CD4-positive, alpha-beta T cell (primary cell): ENCODE measurements at regions not wholly inside any gene's neighbourhood (a gene's known extent, or its start where the extent isn't known, plus 50 kb on each side); places are given as distances from the start of the nearest gene placed in this dataset.

Experiments
- ATAC-seq: fragments of 200-7000 bp; cut with Tn5 transposase; one replicate; pipeline ENCODE4 v1.10.0; 2022; ENCODE audit warnings: mild to moderate bottlenecking; ENCODE audit not compliant: poor library complexity
- CTCF ChIA-PET: fragments of 350-600 bp; sonication (Branson Sonifier 250); formaldehyde crosslinking; loops from one replicate; lab custom pipeline; 2021; ENCODE audit warnings: antibody characterized with exemption, inconsistent platforms; lab: Charles Lee
- POLR2A ChIA-PET: fragments of 350-600 bp; sonication (Branson Sonifier 250); formaldehyde crosslinking; loops from one replicate; lab custom pipeline; 2021; ENCODE audit warnings: antibody characterized with exemption, inconsistent platforms; lab: Charles Lee
- DNase-seq, 14 experiments: peaks; one replicate each; pipeline ENCODE4 v3.0.0-alpha.2; 2013 to 2020; ENCODE audit warnings: mixed read lengths in 2 of 14
- H3K27ac ChIP-seq, 2 donors: one replicate each; pipeline versions ENCODE4 v1.5.1 to v1.7.0; 2013; ENCODE audit warnings: low read length in 2 of 2, low read depth in 1 of 2, mild to moderate bottlenecking in 1 of 2
- H3K27me3 ChIP-seq, 2 experiments: 1 replicate in 1 of 2; 2 replicates in 1 of 2; pipeline versions ENCODE4 v1.6.1 to v1.7.0; 2013; ENCODE audit warnings: low read length in 2 of 2, control low read depth in 1 of 2, mild to moderate bottlenecking in 1 of 2, moderate library complexity in 1 of 2; ENCODE audit not compliant: insufficient read depth in 2 of 2, control insufficient read depth in 1 of 2
- H3K36me3 ChIP-seq: one replicate; pipeline ENCODE4 v1.6.1; 2013; ENCODE audit warnings: low read length, control low read depth; ENCODE audit not compliant: insufficient read depth
- H3K4me1 ChIP-seq: one replicate; pipeline ENCODE4 v1.6.1; 2013; ENCODE audit warnings: low read length, control low read depth; ENCODE audit not compliant: insufficient read depth
- H3K4me3 ChIP-seq: one replicate; pipeline ENCODE4 v1.5.1; 2013; ENCODE audit warnings: mild to moderate bottlenecking, low read length, moderate library complexity
- H3K9me3 ChIP-seq, 2 experiments: 1 replicate in 1 of 2; 2 replicates in 1 of 2; pipeline versions ENCODE4 v1.6.1 to v1.7.0; 2013; ENCODE audit warnings: low read length in 2 of 2, mild to moderate bottlenecking in 2 of 2, control low read depth in 1 of 2, moderate library complexity in 1 of 2; ENCODE audit not compliant: control insufficient read depth in 1 of 2, insufficient read depth in 1 of 2
- H3K27ac Mint-ChIP-seq: one replicate; pipeline ENCODE4 v1.8.0; 2020; ENCODE audit warnings: mixed read lengths
- H3K27me3 Mint-ChIP-seq: one replicate; pipeline ENCODE4 v1.8.0; 2021; ENCODE audit warnings: mixed read lengths
- H3K36me3 Mint-ChIP-seq: one replicate; pipeline ENCODE4 v1.8.0; 2021; ENCODE audit warnings: low read depth, mixed read lengths
- H3K4me1 Mint-ChIP-seq: one replicate; pipeline ENCODE4 v1.8.0; 2021; ENCODE audit warnings: low read depth, mixed read lengths
- H3K4me3 Mint-ChIP-seq: one replicate; pipeline ENCODE4 v1.8.0; 2020; ENCODE audit warnings: mild to moderate bottlenecking, mixed read lengths
- H3K9me3 Mint-ChIP-seq: one replicate; pipeline ENCODE4 v1.8.0; 2020; ENCODE audit warnings: mixed read lengths
- CTCF ChIP-seq: fragments of 200-600 bp; IDR thresholded peaks from one replicate; pipeline ENCODE4 v1.8.0; 2022; ENCODE audit warnings: antibody characterized with exemption, mild to moderate bottlenecking
- intact Hi-C, 2 experiments: fragments of 100-400 bp; cut with DNase I in 1 of 2; cut with micrococcal nuclease in 1 of 2; formaldehyde crosslinking; loops; one replicate each; pipeline versions ENCODE4 v1.15.1 to v1.9.0; 2023 to 2025; cut with DNase I, micrococcal nuclease

DNA sequence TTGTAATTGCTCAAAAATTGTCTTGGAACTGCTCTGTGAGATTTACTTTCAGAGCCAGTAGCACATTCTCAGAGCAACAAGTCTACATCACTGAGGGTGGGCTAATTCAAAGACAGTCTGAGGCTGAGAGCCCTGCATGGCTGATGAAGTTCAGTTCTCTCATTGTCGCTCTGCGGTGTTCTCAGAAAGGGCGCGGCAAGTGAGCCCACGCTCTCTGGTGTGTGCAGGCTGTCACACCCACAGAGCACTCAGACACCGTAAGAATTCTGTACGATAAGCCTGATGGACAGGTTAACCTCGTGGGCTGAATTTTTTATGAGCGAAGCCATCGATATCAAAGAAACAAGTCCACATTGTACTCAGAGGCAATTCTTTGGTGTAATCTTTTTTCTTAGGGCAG lies 557.8 kb downstream of the HACE1 start:
- H3K27ac Mint-ChIP-seq = no peak overlapping the region
- no peaks in the 10 kb centered on the region for H3K4me1 Mint-ChIP-seq
- Histone ChIP-seq H3K9me3 (no peaks in the 10 kb centered on the region), H3K27me3 (no peaks in the 10 kb centered on the region), H3K36me3 (no peaks in the 10 kb centered on the region), H3K27ac (no peak overlapping the region), H3K4me1 (no peaks in the 10 kb centered on the region), H3K4me3 (no peak overlapping the region)
- H3K27me3 Mint-ChIP-seq = no peaks in the 10 kb centered on the region
- H3K4me3 Mint-ChIP-seq = no peak overlapping the region
- intact Hi-C loops = no loop called here
- ChIA-PET POLR2A (no interaction called here), CTCF (no interaction called here)
- TF ChIP-seq CTCF = no peak
- ATAC-seq = no peak
- DNase-seq = no peak
- no peaks in the 10 kb centered on the region for H3K36me3 Mint-ChIP-seq
- H3K9me3 Mint-ChIP-seq = no peaks in the 10 kb centered on the region

- ChIA-PET POLR2A (no interaction called here), CTCF (no interaction called here)
- intact Hi-C loops = no loop called here
- H3K9me3 ChIP-seq = no peaks in the 10 kb centered on the region
- H3K27ac ChIP-seq = no peak overlapping the region
- no peak overlapping the region for H3K27ac Mint-ChIP-seq
- no peaks in the 10 kb centered on the region for H3K27me3 Mint-ChIP-seq
- DNase-seq (no peak), ATAC-seq (no peak)
- no peak for TF ChIP-seq CTCF
- no peaks in the 10 kb centered on the region for H3K36me3 Mint-ChIP-seq
- no peaks in the 10 kb centered on the region for H3K36me3 ChIP-seq
- no peak overlapping the region for H3K4me3 ChIP-seq
- H3K9me3 Mint-ChIP-seq = no peaks in the 10 kb centered on the region
- H3K4me1 ChIP-seq = no peaks in the 10 kb centered on the region
- no peaks in the 10 kb centered on the region for H3K27me3 ChIP-seq
- no peak overlapping the region for H3K4me3 Mint-ChIP-seq
- no peaks in the 10 kb centered on the region for H3K4me1 Mint-ChIP-seq
Observed at GRCh38 chr6:104286641-104287040, 573.1 kb downstream of the HACE1 start.

DNA sequence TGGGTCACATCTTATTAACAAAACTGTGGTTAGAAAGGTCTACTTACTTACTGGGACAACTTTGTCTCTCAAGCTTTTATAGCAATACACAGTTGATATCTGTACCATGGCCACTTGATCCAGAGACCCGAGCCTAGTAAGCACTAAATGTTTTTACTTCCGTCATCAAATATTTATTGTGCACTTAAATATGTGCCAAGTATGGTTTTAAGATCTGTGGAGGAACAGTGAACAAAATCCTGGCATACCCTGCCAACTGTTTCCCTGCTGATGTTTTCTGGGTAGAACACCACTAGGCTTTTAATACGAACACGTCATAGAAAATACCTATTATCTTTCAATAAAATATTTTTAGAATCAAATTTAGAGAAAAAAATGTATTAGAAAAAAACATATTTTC lies 574.8 kb downstream of the HACE1 start:
- H3K27ac Mint-ChIP-seq = no peak overlapping the region
- no peak overlapping the region for H3K27ac ChIP-seq
- no peaks in the 10 kb centered on the region for H3K4me1 ChIP-seq
- H3K36me3 Mint-ChIP-seq = no peaks in the 10 kb centered on the region
- ATAC-seq = no peak
- TF ChIP-seq CTCF = no peak
- H3K27me3 ChIP-seq = no peaks in the 10 kb centered on the region
- intact Hi-C loops = no loop called here
- H3K36me3 ChIP-seq = no peaks in the 10 kb centered on the region
- no peaks in the 10 kb centered on the region for H3K9me3 ChIP-seq
- no peaks in the 10 kb centered on the region for H3K4me1 Mint-ChIP-seq
- no peak overlapping the region for H3K4me3 Mint-ChIP-seq
- no peaks in the 10 kb centered on the region for H3K27me3 Mint-ChIP-seq
- no peak overlapping the region for H3K4me3 ChIP-seq
- CTCF ChIA-PET = no interaction called here
- no peak for DNase-seq
- no peaks in the 10 kb centered on the region for H3K9me3 Mint-ChIP-seq
- POLR2A ChIA-PET = no interaction called here
